Stimulated activated naive CD8-positive, alpha-beta T cell treated with anti-CD3 and anti-CD28 coated beads, Interleukin-15, Interleukin-2, amounts not matched to agents 100 ng/mL and 50 ng/mL, for 24 hours (primary cell): ENCODE measurements at regions not wholly inside any gene's neighbourhood (a gene's known extent, or its start where the extent isn't known, plus 50 kb on each side); places are given as distances from the start of the nearest gene placed in this dataset.
"Not testable (repeated sequence)": the region's sequence is repeated elsewhere in the genome, so short reads cannot be mapped to it uniquely, and the experiment has no call there.

Experiments used
- H3K27ac Mint-ChIP-seq: one replicate; pipeline ENCODE4 v1.8.0; 2021; ENCODE audit warnings: mild to moderate bottlenecking, mixed read lengths
- H3K27me3 Mint-ChIP-seq: one replicate; pipeline ENCODE4 v1.8.0; 2021; ENCODE audit warnings: mixed read lengths
- H3K36me3 Mint-ChIP-seq: one replicate; pipeline ENCODE4 v1.8.0; 2021; ENCODE audit warnings: low read depth, mixed read lengths
- H3K4me1 Mint-ChIP-seq: one replicate; pipeline ENCODE4 v1.8.0; 2021; ENCODE audit warnings: low read depth, mixed read lengths
- H3K4me3 Mint-ChIP-seq: one replicate; pipeline ENCODE4 v1.8.0; 2021; ENCODE audit warnings: mild to moderate bottlenecking, mixed read lengths
- H3K9me3 Mint-ChIP-seq: one replicate; pipeline ENCODE4 v1.8.0; 2021; ENCODE audit warnings: mixed read lengths

DNA sequence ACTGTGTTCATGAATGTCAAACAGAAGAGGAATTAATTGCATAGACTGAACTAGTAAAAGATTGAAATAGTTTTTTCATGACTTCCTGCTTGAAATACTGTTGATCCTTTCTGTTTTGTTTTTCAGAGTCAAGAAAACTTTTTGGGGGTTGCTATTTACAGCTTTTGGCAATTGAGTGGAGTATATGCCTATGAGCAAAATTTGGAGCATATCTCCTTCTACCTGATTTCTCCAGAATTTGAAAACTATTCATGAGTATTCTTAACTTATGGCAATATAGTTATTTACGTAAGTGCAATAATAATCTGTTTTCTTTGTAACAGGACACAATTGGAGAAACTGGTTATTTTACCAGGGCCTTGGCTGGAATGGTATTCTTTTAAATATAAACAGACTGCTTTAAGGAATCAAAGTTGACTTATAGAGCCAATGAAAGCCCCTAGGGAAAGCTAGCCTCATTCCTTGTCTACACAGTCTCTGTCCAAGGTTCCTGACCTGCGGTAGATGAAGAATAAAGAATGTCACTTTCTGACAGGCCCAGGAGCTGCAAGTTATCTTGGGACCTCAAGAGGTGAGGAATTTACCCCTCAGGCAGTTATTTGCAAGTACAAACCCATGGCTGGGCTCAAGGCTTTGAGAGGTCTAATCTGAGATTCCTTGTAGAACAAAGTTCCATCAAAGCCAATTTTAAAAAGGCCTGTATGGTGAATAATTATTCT, 193.5 kb upstream of the NDUFV2 start:
- Mint-ChIP-seq H3K27ac (no peak overlapping the region), H3K4me1 (peaks cover 5% of the 10 kb centered on the region), H3K27me3 (no peaks in the 10 kb centered on the region), H3K9me3 (peaks cover 6% of the 10 kb centered on the region), H3K4me3 (no peak overlapping the region), H3K36me3 (no peaks in the 10 kb centered on the region)

DNA sequence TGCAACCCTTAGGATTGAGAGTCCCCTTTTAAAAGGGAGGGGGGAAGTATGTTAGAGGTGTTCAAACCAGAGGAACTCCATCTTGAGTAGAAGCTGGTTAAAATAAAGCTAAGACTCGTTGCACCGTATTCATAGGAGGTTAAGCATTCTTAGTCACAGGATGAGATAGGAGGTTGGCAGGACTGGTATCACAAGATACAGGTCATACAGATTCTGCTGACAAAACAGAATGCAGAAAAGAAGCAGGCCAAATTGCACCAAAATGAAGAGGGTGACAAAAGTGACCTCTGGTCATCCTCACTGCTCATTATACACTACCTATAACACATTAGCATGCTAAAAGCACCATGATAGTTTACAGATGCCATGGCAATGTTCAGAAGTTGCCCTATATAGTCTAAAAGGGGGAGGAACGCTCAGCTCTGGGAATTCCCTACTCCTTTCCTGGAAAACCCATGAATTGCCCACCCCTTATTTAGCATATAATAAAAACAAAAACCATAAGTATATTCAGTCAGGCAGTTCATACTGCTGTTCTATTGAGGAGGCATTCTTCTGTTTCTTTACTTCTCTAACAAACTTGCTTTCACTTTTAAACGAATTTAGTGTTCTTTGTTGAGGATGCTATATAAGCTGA, 192.2 kb upstream of the NDUFV2 start:
- Mint-ChIP-seq H3K4me1 (peaks cover 5% of the 10 kb centered on the region), H3K4me3 (no peak overlapping the region), H3K9me3 (peaks cover 9% of the 10 kb centered on the region), H3K27ac (no peak overlapping the region), H3K27me3 (no peaks in the 10 kb centered on the region), H3K36me3 (no peaks in the 10 kb centered on the region)

DNA sequence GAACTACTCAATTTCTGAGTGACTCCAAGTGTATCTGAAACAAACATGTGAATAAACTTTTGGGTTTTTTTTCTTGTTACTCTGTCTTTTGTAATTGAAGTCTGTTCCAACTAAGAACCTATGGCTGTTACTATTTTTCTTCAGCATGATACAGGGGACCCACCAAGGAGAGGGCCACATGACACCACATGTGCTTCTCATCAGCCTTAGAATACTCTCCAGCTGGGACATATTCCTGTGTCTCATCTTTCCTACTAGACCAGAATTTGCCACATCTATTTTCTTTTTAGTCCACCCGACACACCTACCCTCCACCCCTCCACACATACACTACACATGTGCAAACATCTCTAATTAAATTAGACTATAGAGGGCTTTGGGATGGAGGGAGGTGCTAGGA, 191.7 kb upstream of the NDUFV2 start:
- no peaks in the 10 kb centered on the region for H3K36me3 Mint-ChIP-seq
- no peak overlapping the region for H3K4me3 Mint-ChIP-seq
- peaks cover 5% of the 10 kb centered on the region for H3K4me1 Mint-ChIP-seq
- H3K27me3 Mint-ChIP-seq = no peaks in the 10 kb centered on the region
- peaks cover 7% of the 10 kb centered on the region for H3K9me3 Mint-ChIP-seq
- H3K27ac Mint-ChIP-seq = no peak overlapping the region

DNA sequence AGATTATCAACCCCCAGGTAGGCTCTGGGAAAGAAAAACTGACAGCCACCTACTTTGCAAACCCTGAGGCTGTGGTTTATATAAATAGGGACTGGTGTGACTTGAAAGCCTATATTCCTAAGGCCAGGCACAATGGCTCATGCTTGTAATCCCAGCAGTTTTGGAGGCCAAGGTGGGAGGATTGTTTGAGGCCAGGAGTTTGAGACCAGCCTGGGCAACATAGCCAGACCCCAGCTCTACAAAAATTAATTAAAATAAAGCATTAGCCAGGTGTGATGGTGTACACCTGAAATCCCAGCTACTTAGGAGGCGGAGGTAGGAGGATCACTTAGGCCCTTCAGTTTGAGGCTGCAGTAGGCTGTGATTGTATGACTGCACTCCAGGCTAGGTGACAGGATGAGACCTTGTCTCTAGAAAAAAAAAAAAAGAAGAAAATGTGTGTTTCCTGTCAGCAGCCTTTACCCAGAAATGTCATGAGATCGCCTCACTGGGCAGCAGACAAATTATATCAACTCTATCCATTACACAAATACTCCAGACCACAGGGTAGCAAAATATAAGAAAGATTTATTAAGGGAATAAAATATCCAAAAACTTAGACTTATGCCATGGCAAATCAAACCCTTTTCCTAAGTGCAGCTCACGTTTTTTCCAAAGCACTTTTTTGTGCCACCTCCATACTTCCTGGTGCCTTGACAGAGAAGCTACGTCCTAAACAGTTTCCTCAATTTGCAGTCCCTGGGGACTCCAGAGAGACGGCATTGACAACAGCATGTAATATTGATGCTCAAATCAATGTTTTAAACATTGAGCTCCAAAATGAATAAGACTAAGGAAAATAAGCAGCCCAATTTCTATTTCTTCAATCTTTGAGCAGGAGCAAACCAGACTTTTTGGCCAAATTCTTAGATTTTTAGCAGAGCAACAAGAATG, 190.8 kb upstream of the NDUFV2 start:
- H3K4me3 Mint-ChIP-seq = no peak overlapping the region
- no peaks in the 10 kb centered on the region for H3K36me3 Mint-ChIP-seq
- H3K27me3 Mint-ChIP-seq = no peaks in the 10 kb centered on the region
- peaks cover 7% of the 10 kb centered on the region for H3K9me3 Mint-ChIP-seq
- peaks cover 5% of the 10 kb centered on the region for H3K4me1 Mint-ChIP-seq
- peak overlapping the region; percentile 79 for H3K27ac Mint-ChIP-seq

DNA sequence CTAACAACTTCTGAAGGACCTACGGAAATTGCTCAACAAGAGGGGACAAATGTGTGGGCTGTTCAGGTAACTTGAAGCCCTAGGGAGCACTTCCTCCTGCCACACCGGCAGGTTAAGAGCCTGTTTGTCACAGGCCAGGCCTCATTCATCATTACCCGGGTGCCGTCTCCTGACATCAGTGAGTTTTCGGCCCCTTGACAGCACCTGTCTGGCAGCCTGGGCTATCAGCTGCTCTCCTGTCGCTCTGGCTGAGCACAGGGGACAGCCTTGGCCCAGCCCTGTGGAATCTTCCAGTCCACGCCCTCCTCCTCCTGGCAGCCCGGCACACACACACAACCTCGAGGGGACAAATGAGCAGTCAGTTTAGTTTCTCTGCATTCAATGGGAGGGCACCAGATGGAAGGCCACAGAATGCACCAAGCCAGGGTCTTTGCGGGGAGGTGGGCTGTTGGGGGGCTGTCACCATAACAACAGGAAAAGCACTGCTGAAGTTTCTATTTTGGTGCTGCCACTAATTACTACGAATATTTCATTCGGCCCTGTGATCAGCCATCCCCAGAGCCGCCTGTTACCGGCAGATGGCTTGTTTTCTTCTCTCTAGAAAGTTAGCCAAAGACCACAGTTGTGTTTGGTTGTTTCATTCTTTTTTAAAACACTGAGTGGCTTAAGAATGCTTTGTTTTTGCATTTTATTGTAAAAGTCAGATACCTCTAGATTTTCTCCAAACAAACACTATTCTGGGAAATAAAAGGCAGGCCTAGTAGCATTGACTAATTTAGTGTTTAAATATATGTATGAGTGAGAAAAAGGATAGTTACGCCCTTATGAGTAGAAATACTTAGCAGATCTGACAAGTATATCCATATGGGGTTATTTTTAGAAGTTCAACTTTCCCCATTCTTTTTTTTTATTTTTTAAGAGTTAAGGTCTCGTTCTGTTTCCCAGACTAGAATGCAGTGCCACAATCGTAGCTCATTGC, 189.9 kb upstream of the NDUFV2 start:
- Mint-ChIP-seq H3K27ac (peak overlapping the region; percentile 79), H3K4me3 (no peak overlapping the region), H3K27me3 (no peaks in the 10 kb centered on the region), H3K36me3 (no peaks in the 10 kb centered on the region), H3K4me1 (peaks cover 10% of the 10 kb centered on the region), H3K9me3 (peaks cover 7% of the 10 kb centered on the region)

DNA sequence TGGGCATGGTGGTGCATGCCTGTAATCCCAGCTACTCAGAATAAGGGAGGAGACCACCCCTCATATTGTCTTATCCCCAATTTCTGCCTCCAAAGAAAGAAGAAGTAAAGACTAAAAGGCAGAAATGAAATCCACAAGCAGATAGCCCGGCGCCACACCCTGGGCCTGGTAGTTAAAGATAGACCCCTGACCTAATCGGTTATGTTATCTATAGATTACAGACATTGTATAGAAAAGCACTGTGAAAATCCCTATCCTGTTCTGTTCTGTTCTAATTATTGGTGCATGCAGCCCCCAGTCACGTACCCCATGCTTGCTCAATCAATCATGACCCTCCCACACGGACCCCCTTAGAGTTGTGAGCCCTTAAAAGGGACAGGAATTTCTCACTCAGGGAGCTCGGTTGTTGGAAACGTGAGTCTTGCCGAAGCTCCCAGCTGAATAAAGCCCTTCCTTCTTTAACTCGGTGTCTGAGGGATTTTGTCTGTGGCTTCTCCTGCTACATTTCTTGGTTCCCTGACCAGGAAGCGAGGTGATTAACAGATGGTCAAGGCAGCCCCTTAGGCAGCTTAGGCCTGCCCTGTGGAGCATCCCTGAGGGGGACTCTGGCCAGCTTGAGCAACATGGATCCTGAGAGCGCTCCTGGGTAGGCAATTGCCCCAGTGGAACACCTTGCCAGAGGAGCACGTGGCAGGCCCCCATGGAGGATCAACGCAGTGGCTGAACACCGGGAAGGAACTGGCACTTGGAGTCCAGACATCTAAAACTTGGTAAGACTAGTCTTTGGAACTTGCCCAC, 188.7 kb upstream of the NDUFV2 start:
- not testable (repeated sequence) for H3K27ac Mint-ChIP-seq, H3K27me3 Mint-ChIP-seq

DNA sequence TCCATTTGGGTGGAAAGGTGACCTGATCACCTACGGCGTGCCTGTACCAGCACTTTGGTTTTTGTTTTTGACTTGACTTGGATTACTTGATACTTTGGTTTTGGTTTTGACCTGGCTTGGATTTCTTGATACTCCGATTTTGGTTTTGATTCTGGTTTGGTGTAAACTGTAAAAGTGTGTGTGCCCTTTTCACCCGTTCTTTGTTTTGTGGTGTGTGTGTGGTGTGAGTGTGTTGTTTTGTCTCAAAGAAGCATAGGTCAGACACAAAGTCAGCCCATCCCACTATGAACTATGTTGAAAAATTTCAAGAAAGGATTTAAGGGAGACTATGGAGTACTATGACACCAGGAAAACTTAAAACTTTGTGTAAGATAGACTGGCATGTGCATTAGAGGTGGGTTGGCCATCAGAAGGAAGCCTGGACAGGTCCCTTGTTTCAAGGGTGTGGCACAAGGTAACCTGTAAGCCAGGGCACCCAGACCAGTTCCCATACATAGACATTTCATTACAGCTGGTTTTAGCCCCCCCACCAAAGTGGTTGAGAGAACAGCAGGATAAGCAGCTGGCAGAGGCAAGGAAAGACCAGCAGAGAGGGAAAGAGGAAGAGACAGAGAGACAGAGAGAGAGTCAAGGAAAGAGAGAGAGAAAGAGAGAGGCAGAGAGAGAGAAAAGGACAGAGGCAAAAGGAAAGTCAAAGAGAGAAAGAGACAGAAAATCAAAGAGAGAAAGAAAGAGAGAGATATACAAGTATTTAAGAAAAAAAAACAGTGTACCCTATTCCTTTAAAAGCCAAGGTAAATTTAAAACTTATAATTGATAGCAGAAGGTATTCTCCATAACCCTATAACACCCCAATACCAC, 187.9 kb upstream of the NDUFV2 start:
- H3K9me3 Mint-ChIP-seq, H3K27me3 Mint-ChIP-seq, H3K4me1 Mint-ChIP-seq, H3K4me3 Mint-ChIP-seq, H3K36me3 Mint-ChIP-seq: not testable (repeated sequence)
- peak overlapping the region; percentile 10 for H3K27ac Mint-ChIP-seq

More for the DNA sequence above, 188.7 kb upstream of the NDUFV2 start:
- H3K9me3 Mint-ChIP-seq, H3K4me1 Mint-ChIP-seq, H3K36me3 Mint-ChIP-seq, H3K4me3 Mint-ChIP-seq: not testable (repeated sequence)

DNA sequence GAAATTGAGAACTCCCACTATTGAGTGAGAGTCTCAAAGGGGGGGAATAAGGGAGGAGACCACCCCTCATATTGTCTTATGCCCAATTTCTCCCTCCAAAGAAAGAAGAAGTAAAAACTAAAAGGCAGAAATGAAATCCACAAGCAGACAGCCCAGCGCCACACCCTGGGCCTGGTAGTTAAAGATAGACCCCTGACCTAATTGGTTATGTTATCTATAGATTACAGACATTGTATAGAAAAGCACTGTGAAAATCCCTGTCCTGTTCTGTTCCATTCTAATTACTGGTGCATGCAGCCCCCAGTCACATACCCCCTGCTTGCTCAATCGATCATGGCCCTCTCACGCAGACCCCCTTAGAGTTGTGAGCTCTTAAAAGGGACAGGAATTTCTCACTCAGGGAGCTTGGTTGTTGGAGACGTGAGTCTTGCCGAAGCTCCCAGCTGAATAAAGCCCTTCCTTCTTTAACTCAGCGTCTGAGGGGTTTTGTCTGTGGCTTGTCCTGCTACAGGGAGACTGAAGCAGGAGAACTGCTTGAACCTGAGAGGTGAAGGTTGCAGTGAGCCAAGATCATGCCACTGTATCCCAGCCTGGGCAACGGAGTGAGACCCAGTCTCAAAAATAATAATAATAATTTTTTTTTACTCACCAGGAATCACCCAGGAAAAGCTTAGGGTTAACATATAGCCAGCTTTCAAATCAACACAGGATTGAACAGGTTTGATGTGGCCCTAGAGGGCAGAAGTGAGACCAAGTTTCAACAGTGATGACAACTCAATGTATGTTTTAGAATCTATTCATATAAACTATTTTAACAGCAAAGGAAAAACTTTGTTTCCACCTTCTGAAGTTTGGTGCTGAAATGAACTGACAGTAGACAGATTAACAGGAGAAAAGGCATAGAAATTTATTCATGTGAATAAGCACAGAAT, 181.4 kb upstream of the NDUFV2 start:
- not testable (repeated sequence) for H3K27ac Mint-ChIP-seq, H3K27me3 Mint-ChIP-seq, H3K9me3 Mint-ChIP-seq, H3K4me1 Mint-ChIP-seq, H3K36me3 Mint-ChIP-seq, H3K4me3 Mint-ChIP-seq

DNA sequence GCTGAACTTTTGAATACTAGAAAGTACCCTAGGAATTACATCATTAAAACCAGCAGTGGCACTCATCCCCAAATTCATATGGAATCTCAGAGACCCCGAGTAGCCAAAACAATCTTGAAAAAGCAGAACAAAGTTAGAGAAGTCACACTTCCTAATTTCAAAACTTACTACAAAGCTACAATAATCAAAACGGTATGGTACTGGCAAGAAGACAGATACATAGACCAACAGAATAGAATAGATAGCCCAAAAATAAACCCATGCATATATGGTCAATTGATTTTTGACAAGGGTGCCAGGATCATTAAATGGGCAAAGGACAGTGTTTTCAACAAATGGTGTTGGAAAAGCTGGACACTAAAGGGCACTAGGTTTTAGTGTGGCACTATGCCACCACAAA, 176.0 kb upstream of the NDUFV2 start:
- Mint-ChIP-seq H3K27me3 (no peaks in the 10 kb centered on the region), H3K4me3 (no peak overlapping the region), H3K4me1 (no peaks in the 10 kb centered on the region), H3K9me3 (peaks cover 13% of the 10 kb centered on the region), H3K27ac (no peak overlapping the region), H3K36me3 (no peaks in the 10 kb centered on the region)

DNA sequence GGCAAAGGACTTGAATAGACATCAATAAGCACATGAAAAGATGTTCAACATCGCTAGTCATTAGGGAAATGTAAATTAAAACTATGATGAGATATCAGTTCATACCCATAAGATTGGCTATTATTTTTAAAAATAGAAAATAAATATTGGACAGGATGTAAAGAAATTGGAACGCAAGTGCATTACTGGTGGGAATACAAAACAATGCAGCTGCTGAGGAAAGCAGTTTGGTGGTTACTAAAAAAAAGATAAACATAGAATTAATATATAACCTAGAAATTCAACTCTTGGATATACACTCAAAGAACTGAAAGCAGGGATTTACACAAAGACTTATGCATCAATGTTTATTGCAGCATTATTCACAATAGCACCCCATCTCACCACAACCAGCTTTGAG, 174.5 kb upstream of the NDUFV2 start:
- Mint-ChIP-seq H3K27me3 (no peaks in the 10 kb centered on the region), H3K36me3 (no peaks in the 10 kb centered on the region), H3K9me3 (peaks cover 13% of the 10 kb centered on the region), H3K4me3 (no peak overlapping the region), H3K27ac (no peak overlapping the region), H3K4me1 (no peaks in the 10 kb centered on the region)

DNA sequence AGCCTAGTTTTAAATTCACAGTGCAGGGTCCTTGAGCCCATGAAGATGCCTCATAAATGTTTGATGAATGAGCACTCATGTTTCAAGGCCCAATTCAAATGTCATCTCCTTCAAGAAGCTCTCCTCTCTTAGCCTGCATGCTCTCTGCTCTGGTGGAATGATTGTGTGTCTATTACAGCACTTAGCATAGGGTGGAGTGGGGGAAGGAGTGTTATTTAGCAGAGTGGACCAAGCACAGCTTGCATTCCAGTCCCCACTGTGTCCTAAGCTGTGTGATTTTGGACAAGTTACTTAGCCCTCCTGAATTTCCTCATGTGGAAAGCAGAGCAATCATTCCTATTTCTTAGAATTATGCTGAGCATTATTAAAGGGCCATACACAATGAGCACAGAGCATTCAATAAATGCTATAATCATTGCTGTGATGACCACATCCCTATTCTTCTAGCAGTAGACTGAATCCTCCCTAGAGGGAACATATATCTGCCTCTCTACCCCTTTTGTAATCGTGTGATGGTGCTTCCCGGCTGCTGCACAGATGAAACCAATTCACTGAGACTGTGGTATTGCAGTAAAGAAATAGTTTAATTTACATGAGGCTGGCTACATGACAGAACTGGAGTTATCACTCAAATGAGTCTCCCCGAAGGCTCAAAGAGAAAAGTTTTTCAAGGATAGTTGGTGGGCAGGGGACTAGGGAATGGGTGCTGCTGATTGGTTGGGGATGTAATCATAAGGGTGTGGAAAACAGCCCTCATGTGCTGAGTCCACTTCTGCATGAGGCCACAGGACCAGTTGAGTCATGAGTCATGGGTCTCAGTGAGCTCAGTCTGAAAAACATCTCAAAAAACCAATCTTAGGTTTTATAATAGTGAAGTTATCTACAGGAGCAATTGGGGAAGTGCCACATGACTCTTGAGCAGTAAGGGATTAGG, 173.4 kb upstream of the NDUFV2 start:
- Mint-ChIP-seq H3K27me3 (no peaks in the 10 kb centered on the region), H3K27ac (no peak overlapping the region), H3K4me3 (no peak overlapping the region), H3K4me1 (no peaks in the 10 kb centered on the region), H3K9me3 (peaks cover 13% of the 10 kb centered on the region), H3K36me3 (no peaks in the 10 kb centered on the region)
